ENCODE measurements at regions not wholly inside any gene's neighbourhood (a gene's known extent, or its start where the extent isn't known, plus 50 kb on each side); places are given as distances from the start of the nearest gene placed in this dataset.

- H3K4me3 ChIP-seq (ENCODE audit: low read length in 2 of 2), result no peak overlapping the region
- H3K9me3 ChIP-seq (ENCODE audit: control insufficient read depth in 2 of 2, insufficient read depth in 1 of 2, low read length in 1 of 2), result no peaks in the 10 kb centered on the region
- H3K36me3 ChIP-seq (ENCODE audit: control insufficient read depth in 2 of 2, insufficient read depth in 2 of 2, low read length in 1 of 2), result no peaks in the 10 kb centered on the region
- H3K4me1 ChIP-seq (ENCODE audit: control insufficient read depth in 2 of 2, insufficient read depth in 2 of 2, low read length in 2 of 2), result no peaks in the 10 kb centered on the region
- DNase-seq (ENCODE audit: low read depth in 6 of 9, low spot score in 9 of 9), result no peak
- no peaks in the 10 kb centered on the region for H3K27me3 ChIP-seq (ENCODE audit: control insufficient read depth in 2 of 2, insufficient read depth in 1 of 2, low read length in 1 of 2)
- no peak overlapping the region for H3K27ac ChIP-seq (ENCODE audit: low read depth in 1 of 2, low read length in 1 of 2)
These were observed 250.6 kb upstream of the ROBO1 start for GRCh38 chr3:80018375-80018774.

GRCh38 chr3:80017369-80017768 lies 249.6 kb upstream of the ROBO1 start:
- Histone ChIP-seq H3K4me3 (ENCODE audit: low read length in 2 of 2) (no peak overlapping the region), H3K4me1 (ENCODE audit: control insufficient read depth in 2 of 2, insufficient read depth in 2 of 2, low read length in 2 of 2) (no peaks in the 10 kb centered on the region), H3K36me3 (ENCODE audit: control insufficient read depth in 2 of 2, insufficient read depth in 2 of 2, low read length in 1 of 2) (no peaks in the 10 kb centered on the region), H3K9me3 (ENCODE audit: control insufficient read depth in 2 of 2, insufficient read depth in 1 of 2, low read length in 1 of 2) (no peaks in the 10 kb centered on the region), H3K27ac (ENCODE audit: low read depth in 1 of 2, low read length in 1 of 2) (no peak overlapping the region), H3K27me3 (ENCODE audit: control insufficient read depth in 2 of 2, insufficient read depth in 1 of 2, low read length in 1 of 2) (no peaks in the 10 kb centered on the region)
- WGBS, result 95% methylated on average over 2 of the region's 2 CpGs
- DNase-seq (ENCODE audit: low read depth in 6 of 9, low spot score in 9 of 9), result no peak

GRCh38 chr3:80014576-80014975 lies 246.8 kb upstream of the ROBO1 start:
- Histone ChIP-seq H3K27ac (ENCODE audit: low read depth in 1 of 2, low read length in 1 of 2) (no peak overlapping the region), H3K9me3 (ENCODE audit: control insufficient read depth in 2 of 2, insufficient read depth in 1 of 2, low read length in 1 of 2) (no peaks in the 10 kb centered on the region), H3K27me3 (ENCODE audit: control insufficient read depth in 2 of 2, insufficient read depth in 1 of 2, low read length in 1 of 2) (no peaks in the 10 kb centered on the region), H3K36me3 (ENCODE audit: control insufficient read depth in 2 of 2, insufficient read depth in 2 of 2, low read length in 1 of 2) (no peaks in the 10 kb centered on the region), H3K4me1 (ENCODE audit: control insufficient read depth in 2 of 2, insufficient read depth in 2 of 2, low read length in 2 of 2) (no peaks in the 10 kb centered on the region), H3K4me3 (ENCODE audit: low read length in 2 of 2) (no peak overlapping the region)
- no peak for DNase-seq (ENCODE audit: low read depth in 6 of 9, low spot score in 9 of 9)
- WGBS, result 88% methylated on average over 5 of the region's 5 CpGs

- 91% methylated on average over 2 of the region's 2 CpGs for WGBS
- no peak for DNase-seq (ENCODE audit: low read depth in 6 of 9, low spot score in 9 of 9)
- Histone ChIP-seq H3K27me3 (ENCODE audit: control insufficient read depth in 2 of 2, insufficient read depth in 1 of 2, low read length in 1 of 2) (no peaks in the 10 kb centered on the region), H3K9me3 (ENCODE audit: control insufficient read depth in 2 of 2, insufficient read depth in 1 of 2, low read length in 1 of 2) (peaks cover 0 to 3% of the 10 kb centered on the region in 2 donors), H3K4me3 (ENCODE audit: low read length in 2 of 2) (no peak overlapping the region), H3K27ac (ENCODE audit: low read depth in 1 of 2, low read length in 1 of 2) (no peak overlapping the region), H3K4me1 (ENCODE audit: control insufficient read depth in 2 of 2, insufficient read depth in 2 of 2, low read length in 2 of 2) (no peaks in the 10 kb centered on the region), H3K36me3 (ENCODE audit: control insufficient read depth in 2 of 2, insufficient read depth in 2 of 2, low read length in 1 of 2) (no peaks in the 10 kb centered on the region)
These were observed 242.3 kb upstream of the ROBO1 start for GRCh38 chr3:80010021-80010571.

GRCh38 chr3:80007522-80007921 lies 239.7 kb upstream of the ROBO1 start:
- H3K27ac ChIP-seq (ENCODE audit: low read depth in 1 of 2, low read length in 1 of 2), result no peak overlapping the region
- no peak for DNase-seq (ENCODE audit: low read depth in 6 of 9, low spot score in 9 of 9)
- H3K4me3 ChIP-seq (ENCODE audit: low read length in 2 of 2), result no peak overlapping the region
- WGBS, result 90% methylated on average over 1 of the region's 1 CpG
- H3K36me3 ChIP-seq (ENCODE audit: control insufficient read depth in 2 of 2, insufficient read depth in 2 of 2, low read length in 1 of 2), result no peaks in the 10 kb centered on the region
- peaks cover 0 to 3% of the 10 kb centered on the region in 2 donors for H3K9me3 ChIP-seq (ENCODE audit: control insufficient read depth in 2 of 2, insufficient read depth in 1 of 2, low read length in 1 of 2)
- no peaks in the 10 kb centered on the region for H3K4me1 ChIP-seq (ENCODE audit: control insufficient read depth in 2 of 2, insufficient read depth in 2 of 2, low read length in 2 of 2)
- no peaks in the 10 kb centered on the region for H3K27me3 ChIP-seq (ENCODE audit: control insufficient read depth in 2 of 2, insufficient read depth in 1 of 2, low read length in 1 of 2)

- H3K4me3 ChIP-seq (ENCODE audit: low read length in 2 of 2), result no peak overlapping the region
- no peaks in the 10 kb centered on the region for H3K36me3 ChIP-seq (ENCODE audit: control insufficient read depth in 2 of 2, insufficient read depth in 2 of 2, low read length in 1 of 2)
- H3K27ac ChIP-seq (ENCODE audit: low read depth in 1 of 2, low read length in 1 of 2), result no peak overlapping the region
- peaks cover 0 to 3% of the 10 kb centered on the region in 2 donors for H3K9me3 ChIP-seq (ENCODE audit: control insufficient read depth in 2 of 2, insufficient read depth in 1 of 2, low read length in 1 of 2)
- H3K27me3 ChIP-seq (ENCODE audit: control insufficient read depth in 2 of 2, insufficient read depth in 1 of 2, low read length in 1 of 2), result no peaks in the 10 kb centered on the region
- H3K4me1 ChIP-seq (ENCODE audit: control insufficient read depth in 2 of 2, insufficient read depth in 2 of 2, low read length in 2 of 2), result no peaks in the 10 kb centered on the region
- no peak for DNase-seq (ENCODE audit: low read depth in 6 of 9, low spot score in 9 of 9)
These were observed 238.5 kb upstream of the ROBO1 start for GRCh38 chr3:80006315-80006714.

GRCh38 chr3:80000022-80000421 lies 232.2 kb upstream of the ROBO1 start:
- H3K4me1 ChIP-seq (ENCODE audit: control insufficient read depth in 2 of 2, insufficient read depth in 2 of 2, low read length in 2 of 2), result no peaks in the 10 kb centered on the region
- 90% methylated on average over 5 of the region's 5 CpGs for WGBS
- no peak overlapping the region for H3K27ac ChIP-seq (ENCODE audit: low read depth in 1 of 2, low read length in 1 of 2)
- no peaks in the 10 kb centered on the region for H3K27me3 ChIP-seq (ENCODE audit: control insufficient read depth in 2 of 2, insufficient read depth in 1 of 2, low read length in 1 of 2)
- H3K4me3 ChIP-seq (ENCODE audit: low read length in 2 of 2), result no peak overlapping the region
- no peaks in the 10 kb centered on the region for H3K36me3 ChIP-seq (ENCODE audit: control insufficient read depth in 2 of 2, insufficient read depth in 2 of 2, low read length in 1 of 2)
- H3K9me3 ChIP-seq (ENCODE audit: control insufficient read depth in 2 of 2, insufficient read depth in 1 of 2, low read length in 1 of 2), result no peaks in the 10 kb centered on the region
- no peak for DNase-seq (ENCODE audit: low read depth in 6 of 9, low spot score in 9 of 9)

- DNase-seq (ENCODE audit: low read depth in 6 of 9, low spot score in 9 of 9), result no peak
- Histone ChIP-seq H3K27ac (ENCODE audit: low read depth in 1 of 2, low read length in 1 of 2) (no peak overlapping the region), H3K4me1 (ENCODE audit: control insufficient read depth in 2 of 2, insufficient read depth in 2 of 2, low read length in 2 of 2) (no peaks in the 10 kb centered on the region), H3K4me3 (ENCODE audit: low read length in 2 of 2) (no peak overlapping the region), H3K36me3 (ENCODE audit: control insufficient read depth in 2 of 2, insufficient read depth in 2 of 2, low read length in 1 of 2) (no peaks in the 10 kb centered on the region), H3K27me3 (ENCODE audit: control insufficient read depth in 2 of 2, insufficient read depth in 1 of 2, low read length in 1 of 2) (no peaks in the 10 kb centered on the region), H3K9me3 (ENCODE audit: control insufficient read depth in 2 of 2, insufficient read depth in 1 of 2, low read length in 1 of 2) (no peaks in the 10 kb centered on the region)
- 67% methylated on average over 2 of the region's 2 CpGs for WGBS
These were observed 226.6 kb upstream of the ROBO1 start for GRCh38 chr3:79994397-79994796.

GRCh38 chr3:79986338-79986737 lies 218.5 kb upstream of the ROBO1 start:
- no peak for DNase-seq (ENCODE audit: low read depth in 6 of 9, low spot score in 9 of 9)
- Histone ChIP-seq H3K4me1 (ENCODE audit: control insufficient read depth in 2 of 2, insufficient read depth in 2 of 2, low read length in 2 of 2) (no peaks in the 10 kb centered on the region), H3K36me3 (ENCODE audit: control insufficient read depth in 2 of 2, insufficient read depth in 2 of 2, low read length in 1 of 2) (no peaks in the 10 kb centered on the region), H3K27ac (ENCODE audit: low read depth in 1 of 2, low read length in 1 of 2) (no peak overlapping the region), H3K4me3 (ENCODE audit: low read length in 2 of 2) (no peak overlapping the region), H3K27me3 (ENCODE audit: control insufficient read depth in 2 of 2, insufficient read depth in 1 of 2, low read length in 1 of 2) (no peaks in the 10 kb centered on the region), H3K9me3 (ENCODE audit: control insufficient read depth in 2 of 2, insufficient read depth in 1 of 2, low read length in 1 of 2) (peaks cover 0 to 3% of the 10 kb centered on the region in 2 donors)
- WGBS, result 89% methylated on average over 3 of the region's 3 CpGs

- 97% methylated on average over 6 of the region's 6 CpGs for WGBS
- no peaks in the 10 kb centered on the region for H3K4me1 ChIP-seq (ENCODE audit: control insufficient read depth in 2 of 2, insufficient read depth in 2 of 2, low read length in 2 of 2)
- no peaks in the 10 kb centered on the region for H3K36me3 ChIP-seq (ENCODE audit: control insufficient read depth in 2 of 2, insufficient read depth in 2 of 2, low read length in 1 of 2)
- H3K4me3 ChIP-seq (ENCODE audit: low read length in 2 of 2), result no peak overlapping the region
- H3K9me3 ChIP-seq (ENCODE audit: control insufficient read depth in 2 of 2, insufficient read depth in 1 of 2, low read length in 1 of 2), result peaks cover 0 to 3% of the 10 kb centered on the region in 2 donors
- H3K27ac ChIP-seq (ENCODE audit: low read depth in 1 of 2, low read length in 1 of 2), result no peak overlapping the region
- no peak for DNase-seq (ENCODE audit: low read depth in 6 of 9, low spot score in 9 of 9)
- no peaks in the 10 kb centered on the region for H3K27me3 ChIP-seq (ENCODE audit: control insufficient read depth in 2 of 2, insufficient read depth in 1 of 2, low read length in 1 of 2)
These were observed 218.0 kb upstream of the ROBO1 start for GRCh38 chr3:79985816-79986215.

All from thymus (tissue), 11 donors.